Mesenchymal stem cell (in vitro differentiated cells and primary cell): ENCODE measurements at regions not wholly inside any gene's neighbourhood (a gene's known extent, or its start where the extent isn't known, plus 50 kb on each side); places are given as distances from the start of the nearest gene placed in this dataset.

Experiments used
- DNase-seq: peaks from one replicate; pipeline ENCODE4 v3.0.0-alpha.2; 2013
- H2AFZ ChIP-seq: one replicate; pipeline ENCODE4 v1.6.1; 2013; ENCODE audit warnings: low read depth, mild to moderate bottlenecking, control low read depth, inconsistent platforms, low read length, moderate library complexity
- H2AK5ac ChIP-seq: 2 replicates; pipeline ENCODE4 v1.6.1; 2013; ENCODE audit warnings: low read length, moderate library complexity, mild to moderate bottlenecking, inconsistent platforms; ENCODE audit not compliant: severe bottlenecking
- H2BK120ac ChIP-seq: one replicate; pipeline ENCODE4 v1.6.1; 2013; ENCODE audit warnings: low read depth, mild to moderate bottlenecking, inconsistent platforms, low read length, moderate library complexity
- H2BK12ac ChIP-seq, 2 experiments: one replicate each; pipeline ENCODE4 v1.6.1; 2013; ENCODE audit warnings: inconsistent platforms in 2 of 2, low read length in 2 of 2, mild to moderate bottlenecking in 2 of 2, moderate library complexity in 2 of 2, control low read depth in 1 of 2
- H2BK15ac ChIP-seq: one replicate; pipeline ENCODE4 v1.6.1; 2013; ENCODE audit warnings: mild to moderate bottlenecking, low read depth, inconsistent platforms; ENCODE audit not compliant: poor library complexity, severe bottlenecking
- H2BK5ac ChIP-seq: 2 replicates; pipeline ENCODE4 v1.6.1; 2013; ENCODE audit warnings: low read depth, mild to moderate bottlenecking, low read length, control low read depth, inconsistent platforms; ENCODE audit not compliant: poor library complexity, severe bottlenecking
- H3K14ac ChIP-seq, 2 experiments: one replicate each; pipeline ENCODE4 v1.6.1; 2013; ENCODE audit warnings: inconsistent platforms in 2 of 2, low read length in 2 of 2, control low read depth in 1 of 2, mild to moderate bottlenecking in 1 of 2, moderate library complexity in 1 of 2
- H3K18ac ChIP-seq, 2 experiments: one replicate each; pipeline ENCODE4 v1.6.1; 2013; ENCODE audit warnings: inconsistent platforms in 2 of 2, low read length in 2 of 2, control low read depth in 1 of 2, low read depth in 1 of 2, mild to moderate bottlenecking in 1 of 2
- H3K23ac ChIP-seq, 2 experiments: one replicate each; pipeline ENCODE4 v1.6.1; 2013; ENCODE audit warnings: inconsistent platforms in 2 of 2, low read length in 2 of 2, mild to moderate bottlenecking in 2 of 2, moderate library complexity in 2 of 2, control low read depth in 1 of 2
- H3K27ac ChIP-seq: 2 replicates; pipeline ENCODE4 v1.5.1; 2013; ENCODE audit warnings: mild to moderate bottlenecking, moderate library complexity, low read length, control low read depth, inconsistent platforms; ENCODE audit not compliant: poor library complexity, severe bottlenecking
- H3K27me3 ChIP-seq, 2 experiments: 2 replicates each; pipeline versions ENCODE4 v1.6.1 to v1.7.0; 2013; ENCODE audit warnings: low read length in 2 of 2, mild to moderate bottlenecking in 2 of 2, moderate library complexity in 2 of 2, control low read depth in 1 of 2, inconsistent platforms in 1 of 2; ENCODE audit not compliant: control insufficient read depth in 1 of 2, insufficient read depth in 1 of 2
- H3K36me3 ChIP-seq, 2 experiments: 2 replicates each; pipeline versions ENCODE4 v1.6.1 to v1.7.0; 2013; ENCODE audit warnings: low read length in 2 of 2, control low read depth in 1 of 2, inconsistent platforms in 1 of 2, low read depth in 1 of 2, mild to moderate bottlenecking in 1 of 2; ENCODE audit not compliant: insufficient read depth in 2 of 2, control insufficient read depth in 1 of 2
- H3K4ac ChIP-seq, 2 experiments: one replicate each; pipeline ENCODE4 v1.6.1; 2013; ENCODE audit warnings: inconsistent platforms in 2 of 2, low read length in 2 of 2, mild to moderate bottlenecking in 2 of 2, moderate library complexity in 2 of 2, control low read depth in 1 of 2, low read depth in 1 of 2
- H3K4me1 ChIP-seq: 2 replicates; pipeline ENCODE4 v1.6.1; 2013; ENCODE audit warnings: low read depth, low read length, control low read depth; ENCODE audit not compliant: control insufficient read depth, insufficient read depth
- H3K4me2 ChIP-seq: 2 replicates; pipeline ENCODE4 v1.6.1; 2013; ENCODE audit warnings: low read length, mild to moderate bottlenecking, inconsistent platforms; ENCODE audit not compliant: poor library complexity, severe bottlenecking
- H3K4me3 ChIP-seq, 2 experiments: 2 replicates each; pipeline versions ENCODE4 v1.5.1 to v1.7.0; 2013; ENCODE audit warnings: low read length in 2 of 2, mild to moderate bottlenecking in 2 of 2, control low read depth in 1 of 2, low read depth in 1 of 2; ENCODE audit not compliant: insufficient read depth in 1 of 2
- H3K79me1 ChIP-seq: replicated peaks from 2 replicates; pipeline ENCODE4 v1.6.1; 2013; ENCODE audit warnings: mild to moderate bottlenecking, control low read depth, low read length, inconsistent platforms; ENCODE audit not compliant: poor library complexity, severe bottlenecking
- H3K9ac ChIP-seq: 2 replicates; pipeline ENCODE4 v1.7.0; 2013; ENCODE audit warnings: mild to moderate bottlenecking, low read length, moderate library complexity
- H3K9me3 ChIP-seq: 2 replicates; pipeline ENCODE4 v1.7.0; 2013; ENCODE audit warnings: mild to moderate bottlenecking, low read length; ENCODE audit not compliant: control insufficient read depth
- H4K8ac ChIP-seq: one replicate; pipeline ENCODE4 v1.6.1; 2013; ENCODE audit warnings: inconsistent platforms, mild to moderate bottlenecking, low read length, moderate library complexity
- H4K91ac ChIP-seq: one replicate; pipeline ENCODE4 v1.6.1; 2013; ENCODE audit warnings: mild to moderate bottlenecking, low read length, inconsistent platforms
- WGBS: methylation state at CpG from one replicate; pipeline ENCODE4 v1.1.7; 2013; ENCODE audit warnings: mixed read lengths; 5-methylcytosine and 5-hydroxymethylcytosine counted together

DNA sequence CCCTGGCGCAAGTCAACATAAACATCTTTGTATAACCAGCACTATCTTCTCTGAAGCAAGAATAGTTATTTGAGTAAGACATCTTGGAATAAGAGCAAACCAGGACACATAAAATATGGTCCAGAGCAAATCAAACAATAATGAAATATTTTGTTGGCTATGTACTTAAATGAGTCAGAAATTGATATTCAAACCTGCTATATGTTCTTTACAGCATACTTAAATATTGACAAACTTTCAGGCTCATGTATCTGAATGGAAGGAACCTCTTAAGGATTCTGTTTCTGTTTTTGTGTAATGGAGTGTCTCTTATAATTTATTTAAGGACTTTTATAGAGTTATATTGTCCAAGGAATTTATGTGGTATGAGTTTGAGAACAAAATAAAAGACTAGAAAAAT, 747.3 kb downstream of the EFNA5 start:
- H2BK5ac ChIP-seq = no peak overlapping the region
- H3K27me3 ChIP-seq = no peaks in the 10 kb centered on the region
- H4K91ac ChIP-seq = no peak overlapping the region
- H3K4me1 ChIP-seq = no peaks in the 10 kb centered on the region
- H3K18ac ChIP-seq = no peak overlapping the region
- no peak overlapping the region for H2AK5ac ChIP-seq
- H4K8ac ChIP-seq = no peak overlapping the region
- H3K27ac ChIP-seq = no peak overlapping the region
- H3K9me3 ChIP-seq = peaks cover 11% of the 10 kb centered on the region
- no CpG with 5 or more reads among the region's 1 CpG for WGBS
- no peak overlapping the region for H2BK15ac ChIP-seq
- H3K36me3 ChIP-seq = no peaks in the 10 kb centered on the region
- H2BK120ac ChIP-seq = no peak overlapping the region
- H3K14ac ChIP-seq = no peak overlapping the region
- DNase-seq = no peak
- H3K4me2 ChIP-seq = no peak overlapping the region
- H3K4ac ChIP-seq = no peak overlapping the region
- no peak overlapping the region for H2BK12ac ChIP-seq
- H3K9ac ChIP-seq = no peak overlapping the region
- H3K79me1 ChIP-seq = no peaks in the 10 kb centered on the region
- H3K4me3 ChIP-seq = no peak overlapping the region
- no peak overlapping the region for H2AFZ ChIP-seq
- no peak overlapping the region for H3K23ac ChIP-seq

DNA sequence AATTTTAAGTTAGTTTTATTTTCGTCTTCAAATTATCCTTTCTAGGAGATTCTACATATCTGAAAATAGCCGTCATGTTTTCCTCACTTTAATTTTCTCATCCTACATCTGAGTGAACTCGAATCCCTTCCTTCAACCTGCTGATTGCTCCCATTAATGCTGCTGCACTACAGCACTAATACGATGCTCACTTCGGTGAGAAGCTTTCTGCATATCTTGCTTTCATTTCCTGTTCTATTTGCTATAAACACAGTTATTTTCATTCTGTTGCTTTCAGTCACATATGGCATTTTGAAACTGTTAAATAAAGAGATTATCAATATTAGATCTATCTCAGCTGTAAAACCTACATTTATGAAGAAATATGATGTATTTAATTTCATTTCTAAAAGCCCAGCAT, 749.2 kb downstream of the EFNA5 start:
- Histone ChIP-seq H2BK120ac (no peak overlapping the region), H4K91ac (no peak overlapping the region), H3K4me1 (no peaks in the 10 kb centered on the region), H3K36me3 (no peaks in the 10 kb centered on the region), H2BK15ac (no peak overlapping the region), H3K4me3 (no peak overlapping the region), H2BK5ac (no peak overlapping the region), H3K23ac (no peak overlapping the region), H3K27me3 (no peaks in the 10 kb centered on the region), H3K27ac (no peak overlapping the region), H3K14ac (no peak overlapping the region), H3K18ac (no peak overlapping the region), H3K4me2 (no peak overlapping the region), H3K9me3 (peaks cover 7% of the 10 kb centered on the region), H2AK5ac (no peak overlapping the region), H3K79me1 (no peaks in the 10 kb centered on the region), H2BK12ac (no peak overlapping the region), H2AFZ (no peak overlapping the region), H3K4ac (no peak overlapping the region), H3K9ac (no peak overlapping the region), H4K8ac (no peak overlapping the region)
- 94% methylated on average over 3 of the region's 5 CpGs for WGBS
- no peak for DNase-seq

DNA sequence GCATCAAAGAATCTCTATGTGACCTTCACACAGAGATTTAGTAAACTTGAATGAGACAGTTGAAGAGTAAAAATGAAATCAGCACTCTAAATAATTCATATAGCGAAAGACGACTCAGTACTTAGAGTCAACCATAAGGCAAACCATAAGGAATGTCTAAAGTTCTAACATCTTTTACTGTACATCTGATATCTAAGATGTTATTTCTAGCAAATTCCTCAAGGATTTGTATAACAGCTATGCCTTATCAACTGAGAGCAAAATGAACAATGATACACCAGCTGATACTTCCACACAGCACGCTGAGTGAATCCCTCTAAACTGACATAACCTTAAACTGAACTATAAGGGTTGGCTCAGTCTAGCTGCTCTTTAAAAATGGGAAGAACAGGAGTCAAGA, 760.3 kb downstream of the EFNA5 start:
- whole genome bisulfite sequencing = no CpG with 5 or more reads among the region's 3 CpGs
- Histone ChIP-seq H2AK5ac (no peak overlapping the region), H3K4me1 (no peaks in the 10 kb centered on the region), H2AFZ (no peak overlapping the region), H3K4me3 (no peak overlapping the region), H2BK15ac (no peak overlapping the region), H3K9me3 (no peaks in the 10 kb centered on the region), H3K4me2 (no peak overlapping the region), H3K79me1 (no peaks in the 10 kb centered on the region), H4K91ac (no peak overlapping the region), H3K27ac (no peak overlapping the region), H3K27me3 (no peaks in the 10 kb centered on the region), H3K14ac (no peak overlapping the region), H3K36me3 (no peaks in the 10 kb centered on the region), H2BK12ac (no peak overlapping the region), H4K8ac (no peak overlapping the region), H2BK5ac (no peak overlapping the region), H3K18ac (no peak overlapping the region), H3K4ac (no peak overlapping the region), H3K23ac (no peak overlapping the region), H3K9ac (no peak overlapping the region), H2BK120ac (no peak overlapping the region)
- DNase-seq = no peak

DNA sequence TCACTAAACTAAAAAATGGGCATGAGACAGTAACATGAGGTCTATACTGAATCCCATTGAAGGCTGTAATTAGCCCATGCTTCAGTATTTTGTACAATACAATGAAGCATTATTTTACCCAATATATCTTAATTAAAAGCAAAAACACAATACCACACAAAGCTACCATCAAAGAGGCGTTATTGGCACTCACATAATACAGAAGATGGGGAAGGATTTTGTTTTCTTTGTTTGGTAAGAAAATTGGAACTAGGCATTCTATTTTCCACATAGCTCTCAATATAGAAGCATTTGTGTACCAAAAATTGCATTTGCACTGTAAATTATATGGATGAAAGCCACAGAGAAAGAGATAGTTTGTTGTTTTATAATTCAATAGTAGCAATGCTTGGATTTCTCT, 761.0 kb downstream of the EFNA5 start:
- no peaks in the 10 kb centered on the region for H3K79me1 ChIP-seq
- no peak overlapping the region for H3K27ac ChIP-seq
- no peak overlapping the region for H3K14ac ChIP-seq
- no peak overlapping the region for H3K23ac ChIP-seq
- no peaks in the 10 kb centered on the region for H3K36me3 ChIP-seq
- H2BK120ac ChIP-seq = no peak overlapping the region
- no peak overlapping the region for H2BK12ac ChIP-seq
- no peak overlapping the region for H3K18ac ChIP-seq
- no peak overlapping the region for H2AFZ ChIP-seq
- H3K9ac ChIP-seq = no peak overlapping the region
- no peaks in the 10 kb centered on the region for H3K9me3 ChIP-seq
- no peak overlapping the region for H2BK15ac ChIP-seq
- H3K4ac ChIP-seq = no peak overlapping the region
- H2BK5ac ChIP-seq = no peak overlapping the region
- H3K4me3 ChIP-seq = no peak overlapping the region
- DNase-seq = no peak
- H4K8ac ChIP-seq = no peak overlapping the region
- H2AK5ac ChIP-seq = no peak overlapping the region
- no peak overlapping the region for H3K4me2 ChIP-seq
- H3K4me1 ChIP-seq = no peaks in the 10 kb centered on the region
- no CpG with 5 or more reads among the region's 1 CpG for WGBS
- H3K27me3 ChIP-seq = no peaks in the 10 kb centered on the region
- H4K91ac ChIP-seq = no peak overlapping the region
